ENCODE measurements at regions not wholly inside any gene's neighbourhood (a gene's known extent, or its start where the extent isn't known, plus 50 kb on each side); places are given as distances from the start of the nearest gene placed in this dataset.

DNA sequence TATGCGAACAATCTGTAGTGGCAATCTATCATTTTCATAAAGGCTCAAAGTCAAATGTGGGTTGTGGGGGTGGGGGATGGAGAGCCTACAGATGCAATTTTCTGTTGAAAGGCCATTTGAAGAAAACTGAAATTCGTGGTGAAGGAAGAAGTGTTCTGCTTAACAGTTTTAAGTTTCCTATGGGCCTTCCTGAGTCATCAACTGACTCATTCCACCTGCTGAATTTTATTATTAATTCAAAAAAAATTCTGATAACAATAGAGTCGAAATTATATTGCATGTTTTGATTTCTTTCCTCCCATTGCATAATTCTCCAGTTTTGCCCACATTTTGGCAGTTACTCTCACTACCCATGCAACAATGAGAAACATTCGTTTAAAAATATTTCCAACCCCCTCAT lies 622.3 kb upstream of the ARID1B start:
- H3K9me3 ChIP-seq (ENCODE audit: control insufficient read depth, low read depth, low read length): no peaks in the 10 kb centered on the region

DNA sequence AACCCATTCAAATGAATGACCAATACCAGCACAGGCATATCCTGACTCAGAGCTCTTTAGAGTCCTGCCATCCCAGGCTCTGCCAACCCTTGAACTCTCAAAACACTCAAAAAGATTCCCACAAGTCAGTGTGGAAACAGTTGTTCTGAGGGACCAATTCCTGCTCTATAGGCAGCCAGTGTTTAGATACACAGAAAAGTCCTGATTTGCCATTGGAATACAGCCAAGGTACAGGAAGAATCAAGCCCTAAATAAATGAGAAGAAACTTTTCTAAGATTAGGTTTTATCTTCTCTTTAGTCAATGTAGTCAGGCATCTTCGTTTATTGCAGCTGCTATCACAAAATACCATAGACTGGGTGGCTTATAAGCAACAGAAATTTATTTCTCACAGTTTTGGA lies 626.8 kb upstream of the ARID1B start:
- Histone ChIP-seq H3K9me3 (ENCODE audit: control insufficient read depth, low read depth, low read length) (no peaks in the 10 kb centered on the region), H3K36me3 (ENCODE audit: control insufficient read depth in 2 of 2, extremely low read depth in 1 of 2, insufficient read depth in 2 of 2, low read length in 2 of 2) (no peaks in the 10 kb centered on the region), H3K27ac (ENCODE audit: control insufficient read depth, insufficient read depth, low read length) (no peak overlapping the region), H2AFZ (ENCODE audit: control insufficient read depth, low read length) (no peak overlapping the region), H3K27me3 (ENCODE audit: control insufficient read depth, extremely low read depth, insufficient read depth, low read length) (no peaks in the 10 kb centered on the region), H3K4me1 (ENCODE audit: control insufficient read depth, extremely low read depth, insufficient read depth, low read length) (peaks cover 5% of the 10 kb centered on the region), H3K79me2 (ENCODE audit: control insufficient read depth, insufficient read depth, low read length) (no peaks in the 10 kb centered on the region), H3K9ac (ENCODE audit: control insufficient read depth, extremely low read depth, insufficient read depth, low read length) (no peak overlapping the region), H3K4me2 (ENCODE audit: control insufficient read depth, extremely low read depth, insufficient read depth, low read depth, low read length) (no peak overlapping the region), H4K20me1 (ENCODE audit: control insufficient read depth, extremely low read depth, insufficient read depth, low read length) (no peaks in the 10 kb centered on the region), H3K4me3 (ENCODE audit: control insufficient read depth in 2 of 3, extremely low read depth in 1 of 3, insufficient read depth in 2 of 3, low read depth in 1 of 3, low read length in 3 of 3) (no peak overlapping the region), H3K9me1 (ENCODE audit: control insufficient read depth, extremely low read depth, insufficient read depth, low read length) (no peaks in the 10 kb centered on the region)
- dilution Hi-C loops (cut with MboI; ENCODE audit: extremely low pct_ligation_motif_present, low sequenced_read_pairs): no loop called here
- no peak for DNase-seq (ENCODE audit: low read depth, low spot score)
- no peak for TF ChIP-seq EZH2 (IDR thresholded peaks at IDR 0.05; ENCODE audit: low read length)
- TF ChIP-seq, protein P1, sequence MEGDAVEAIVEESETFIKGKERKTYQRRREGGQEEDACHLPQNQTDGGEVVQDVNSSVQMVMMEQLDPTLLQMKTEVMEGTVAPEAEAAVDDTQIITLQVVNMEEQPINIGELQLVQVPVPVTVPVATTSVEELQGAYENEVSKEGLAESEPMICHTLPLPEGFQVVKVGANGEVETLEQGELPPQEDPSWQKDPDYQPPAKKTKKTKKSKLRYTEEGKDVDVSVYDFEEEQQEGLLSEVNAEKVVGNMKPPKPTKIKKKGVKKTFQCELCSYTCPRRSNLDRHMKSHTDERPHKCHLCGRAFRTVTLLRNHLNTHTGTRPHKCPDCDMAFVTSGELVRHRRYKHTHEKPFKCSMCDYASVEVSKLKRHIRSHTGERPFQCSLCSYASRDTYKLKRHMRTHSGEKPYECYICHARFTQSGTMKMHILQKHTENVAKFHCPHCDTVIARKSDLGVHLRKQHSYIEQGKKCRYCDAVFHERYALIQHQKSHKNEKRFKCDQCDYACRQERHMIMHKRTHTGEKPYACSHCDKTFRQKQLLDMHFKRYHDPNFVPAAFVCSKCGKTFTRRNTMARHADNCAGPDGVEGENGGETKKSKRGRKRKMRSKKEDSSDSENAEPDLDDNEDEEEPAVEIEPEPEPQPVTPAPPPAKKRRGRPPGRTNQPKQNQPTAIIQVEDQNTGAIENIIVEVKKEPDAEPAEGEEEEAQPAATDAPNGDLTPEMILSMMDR (optimal IDR thresholded peaks at IDR 0.05 in 1 of 3, IDR thresholded peaks at IDR 0.05 in 1 of 3, conservative IDR thresholded peaks at IDR 0.05 in 1 of 3; ENCODE audit: extremely low read depth in 1 of 3, insufficient read depth in 2 of 3, low read length in 3 of 3): no peak
- no peak for FAIRE-seq

More for the DNA sequence above, 622.3 kb upstream of the ARID1B start:
- DNase-seq (ENCODE audit: low read depth, low spot score) (no peak), FAIRE-seq (no peak)
- no peak overlapping the region for H3K4me2 ChIP-seq (ENCODE audit: control insufficient read depth, extremely low read depth, insufficient read depth, low read depth, low read length)
- no peak overlapping the region for H3K9ac ChIP-seq (ENCODE audit: control insufficient read depth, extremely low read depth, insufficient read depth, low read length)
- H2AFZ ChIP-seq (ENCODE audit: control insufficient read depth, low read length): no peak overlapping the region
- TF ChIP-seq, protein P1 (optimal IDR thresholded peaks at IDR 0.05 in 1 of 3, IDR thresholded peaks at IDR 0.05 in 1 of 3, conservative IDR thresholded peaks at IDR 0.05 in 1 of 3; ENCODE audit: extremely low read depth in 1 of 3, insufficient read depth in 2 of 3, low read length in 3 of 3): no peak
- no peak for TF ChIP-seq EZH2 (IDR thresholded peaks at IDR 0.05; ENCODE audit: low read length)
- H3K27ac ChIP-seq (ENCODE audit: control insufficient read depth, insufficient read depth, low read length): no peak overlapping the region
- peaks cover 5% of the 10 kb centered on the region for H3K4me1 ChIP-seq (ENCODE audit: control insufficient read depth, extremely low read depth, insufficient read depth, low read length)
- H4K20me1 ChIP-seq (ENCODE audit: control insufficient read depth, extremely low read depth, insufficient read depth, low read length): no peaks in the 10 kb centered on the region
- no peak overlapping the region for H3K4me3 ChIP-seq (ENCODE audit: control insufficient read depth in 2 of 3, extremely low read depth in 1 of 3, insufficient read depth in 2 of 3, low read depth in 1 of 3, low read length in 3 of 3)
- H3K27me3 ChIP-seq (ENCODE audit: control insufficient read depth, extremely low read depth, insufficient read depth, low read length): no peaks in the 10 kb centered on the region
- no peaks in the 10 kb centered on the region for H3K36me3 ChIP-seq (ENCODE audit: control insufficient read depth in 2 of 2, extremely low read depth in 1 of 2, insufficient read depth in 2 of 2, low read length in 2 of 2)
- no peaks in the 10 kb centered on the region for H3K79me2 ChIP-seq (ENCODE audit: control insufficient read depth, insufficient read depth, low read length)
- dilution Hi-C loops (cut with MboI; ENCODE audit: extremely low pct_ligation_motif_present, low sequenced_read_pairs): no loop called here
- H3K9me1 ChIP-seq (ENCODE audit: control insufficient read depth, extremely low read depth, insufficient read depth, low read length): no peaks in the 10 kb centered on the region

All from keratinocyte (primary cell).